Peyer's patch (tissue), 4 donors: ENCODE measurements at regions not wholly inside any gene's neighbourhood (a gene's known extent, or its start where the extent isn't known, plus 50 kb on each side); places are given as distances from the start of the nearest gene placed in this dataset.

Source experiments
- POLR2A ChIP-seq, 2 donors: fragments of 450-650 bp; IDR thresholded peaks; one replicate each; pipeline ENCODE4 v1.5.1; 2017; ENCODE audit warnings: antibody characterized with exemption in 2 of 2, mild to moderate bottlenecking in 2 of 2, moderate library complexity in 2 of 2
- TF ChIP-seq, protein P1 (sequence below), 6 experiments: fragments of 450-650 bp in 4 of 6; fragments of 200-600 bp in 2 of 6; sonication (generic) in 1 of 6; IDR thresholded peaks; one replicate each; pipeline ENCODE4 v1.5.1; 2017 to 2019; ENCODE audit warnings: antibody characterized with exemption in 6 of 6, mild to moderate bottlenecking in 3 of 6, moderate library complexity in 1 of 6

DNA sequence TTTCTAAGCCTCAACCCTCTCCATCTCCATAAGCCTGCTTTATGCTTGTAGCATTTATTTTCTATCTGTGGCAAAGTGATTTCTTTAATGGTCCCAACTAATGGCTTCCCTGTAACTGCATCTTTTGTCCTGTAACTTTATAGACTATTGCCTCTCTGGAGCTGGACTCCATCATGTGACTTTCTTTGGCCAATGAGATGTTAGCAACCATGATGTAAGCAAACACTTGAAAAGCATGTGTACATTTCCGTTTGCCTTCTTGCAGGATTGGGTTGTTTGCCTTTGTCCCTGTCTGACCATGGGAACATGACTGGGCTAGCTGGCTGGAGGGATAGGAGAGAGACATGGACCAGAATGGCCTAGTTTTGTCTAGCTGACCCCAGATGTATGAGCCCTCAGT lies 106.0 kb upstream of the LRIG1 start:
- TF ChIP-seq, protein P1, sequence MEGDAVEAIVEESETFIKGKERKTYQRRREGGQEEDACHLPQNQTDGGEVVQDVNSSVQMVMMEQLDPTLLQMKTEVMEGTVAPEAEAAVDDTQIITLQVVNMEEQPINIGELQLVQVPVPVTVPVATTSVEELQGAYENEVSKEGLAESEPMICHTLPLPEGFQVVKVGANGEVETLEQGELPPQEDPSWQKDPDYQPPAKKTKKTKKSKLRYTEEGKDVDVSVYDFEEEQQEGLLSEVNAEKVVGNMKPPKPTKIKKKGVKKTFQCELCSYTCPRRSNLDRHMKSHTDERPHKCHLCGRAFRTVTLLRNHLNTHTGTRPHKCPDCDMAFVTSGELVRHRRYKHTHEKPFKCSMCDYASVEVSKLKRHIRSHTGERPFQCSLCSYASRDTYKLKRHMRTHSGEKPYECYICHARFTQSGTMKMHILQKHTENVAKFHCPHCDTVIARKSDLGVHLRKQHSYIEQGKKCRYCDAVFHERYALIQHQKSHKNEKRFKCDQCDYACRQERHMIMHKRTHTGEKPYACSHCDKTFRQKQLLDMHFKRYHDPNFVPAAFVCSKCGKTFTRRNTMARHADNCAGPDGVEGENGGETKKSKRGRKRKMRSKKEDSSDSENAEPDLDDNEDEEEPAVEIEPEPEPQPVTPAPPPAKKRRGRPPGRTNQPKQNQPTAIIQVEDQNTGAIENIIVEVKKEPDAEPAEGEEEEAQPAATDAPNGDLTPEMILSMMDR (IDR thresholded peaks at IDR 0.05) = no peak
- no peak for TF ChIP-seq POLR2A (IDR thresholded peaks at IDR 0.05)
